HFFc6 (cell line): ENCODE measurements at regions not wholly inside any gene's neighbourhood (a gene's known extent, or its start where the extent isn't known, plus 50 kb on each side); places are given as distances from the start of the nearest gene placed in this dataset.

Source experiments
- DNase-seq: peaks from one replicate; pipeline ENCODE4 v3.0.0-alpha.2; 2018
- H3K27ac Mint-ChIP-seq: 2 replicates; pipeline ENCODE4 v1.8.0; 2020; ENCODE audit warnings: mild to moderate bottlenecking, mixed read lengths
- H3K27me3 Mint-ChIP-seq: 2 replicates; pipeline ENCODE4 v1.8.0; 2021; ENCODE audit warnings: mild to moderate bottlenecking, moderate library complexity, mixed read lengths; ENCODE audit not compliant: insufficient read depth
- H3K36me3 Mint-ChIP-seq: 2 replicates; pipeline ENCODE4 v1.8.0; 2021; ENCODE audit warnings: low read depth, mixed read lengths
- H3K4me1 Mint-ChIP-seq: 2 replicates; pipeline ENCODE4 v1.8.0; 2020; ENCODE audit warnings: low read depth, mixed read lengths
- H3K4me3 Mint-ChIP-seq: 2 replicates; pipeline ENCODE4 v1.8.0; 2020; ENCODE audit warnings: mild to moderate bottlenecking, moderate library complexity, mixed read lengths
- H3K9me3 Mint-ChIP-seq: 2 replicates; pipeline ENCODE4 v1.8.0; 2020; ENCODE audit warnings: mild to moderate bottlenecking, mixed read lengths
- CTCF ChIP-seq: fragments of 200-600 bp; sonication (generic); IDR thresholded peaks from 2 replicates; pipeline ENCODE4 v1.5.0; 2021; ENCODE audit warnings: antibody characterized with exemption, mild to moderate bottlenecking

DNA sequence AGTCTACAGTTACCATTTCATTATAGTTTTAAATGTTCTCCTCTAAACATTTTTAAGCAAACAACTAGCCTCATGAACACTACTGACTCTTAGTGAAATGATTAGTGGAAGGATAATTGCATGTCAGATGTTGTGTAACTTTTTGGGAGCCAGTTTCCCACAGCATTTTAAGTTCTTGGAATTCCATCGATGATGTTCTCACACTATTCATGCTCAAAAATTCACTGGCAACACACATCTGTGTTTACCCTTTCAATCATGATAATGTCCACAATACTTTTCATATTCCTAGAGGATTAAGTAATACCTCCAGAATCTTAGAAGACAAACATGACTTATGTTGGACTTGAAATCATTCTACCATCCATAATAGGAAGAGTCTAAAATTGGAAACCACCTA, 678.1 kb upstream of the ID4 start:
- H3K27me3 Mint-ChIP-seq = no peaks in the 10 kb centered on the region
- H3K4me3 Mint-ChIP-seq = no peak overlapping the region
- DNase-seq = no peak
- H3K27ac Mint-ChIP-seq = no peak overlapping the region
- H3K9me3 Mint-ChIP-seq = peaks cover 37% of the 10 kb centered on the region
- H3K36me3 Mint-ChIP-seq = 0 out of 2 replicates have a peak, but pooled peaks cover 4% of the 10 kb centered on the region
- H3K4me1 Mint-ChIP-seq = no peaks in the 10 kb centered on the region
- no peak for TF ChIP-seq CTCF

DNA sequence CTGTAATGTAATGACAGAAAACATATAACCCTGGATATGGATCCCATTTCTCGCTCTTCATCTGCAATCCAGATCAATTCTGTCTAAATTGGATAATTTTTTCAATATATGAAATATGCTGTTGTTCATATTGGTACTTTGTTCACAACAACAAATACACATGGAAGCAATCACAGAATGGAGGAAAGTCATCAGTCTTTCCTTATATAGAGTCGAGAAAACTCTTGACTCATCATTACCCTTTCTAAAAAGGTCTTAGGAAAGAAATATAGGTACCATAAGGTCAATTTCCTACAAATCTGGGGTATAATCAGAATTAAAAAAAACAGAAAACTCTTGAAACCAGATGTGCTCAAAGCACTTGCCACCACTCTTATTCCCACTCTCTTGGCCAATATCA, 677.6 kb upstream of the ID4 start:
- Mint-ChIP-seq H3K27ac (no peak overlapping the region), H3K9me3 (peaks cover 36% of the 10 kb centered on the region), H3K27me3 (no peaks in the 10 kb centered on the region), H3K4me1 (no peaks in the 10 kb centered on the region), H3K36me3 (no peaks in the 10 kb centered on the region), H3K4me3 (no peak overlapping the region)
- DNase-seq = no peak
- no peak for TF ChIP-seq CTCF

DNA sequence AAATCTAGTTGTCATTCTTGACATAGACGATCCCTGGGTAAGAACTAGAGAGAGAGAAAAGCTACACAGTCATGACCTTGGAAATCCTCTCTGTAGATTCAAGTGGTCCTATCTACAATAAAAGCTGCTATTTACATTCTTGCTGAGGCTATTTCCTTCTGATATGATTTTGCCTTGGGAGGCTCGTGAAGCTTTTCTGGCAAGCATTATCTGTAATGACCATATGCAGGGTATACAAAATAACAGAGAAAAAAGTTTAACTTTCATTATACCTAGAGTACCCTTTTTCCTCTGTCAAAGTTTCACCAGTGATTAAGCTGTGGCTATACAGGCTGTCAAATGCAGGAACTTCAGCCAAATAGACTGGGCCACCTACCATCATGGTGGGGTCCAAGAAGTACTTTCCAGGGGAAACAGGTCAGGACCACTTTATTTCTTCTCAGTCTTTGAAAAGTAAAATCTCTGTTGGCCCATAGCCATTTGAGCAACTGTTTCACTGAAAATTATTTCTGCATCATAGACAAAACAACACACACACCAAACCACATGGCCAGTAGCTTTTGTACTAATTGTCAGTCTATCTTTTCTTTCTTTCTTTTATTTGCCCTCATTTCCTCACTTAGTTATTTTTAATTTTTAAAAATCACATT, 677.0 kb upstream of the ID4 start:
- Mint-ChIP-seq H3K36me3 (no peaks in the 10 kb centered on the region), H3K27me3 (no peaks in the 10 kb centered on the region), H3K4me1 (no peaks in the 10 kb centered on the region), H3K27ac (no peak overlapping the region), H3K4me3 (no peak overlapping the region), H3K9me3 (peaks cover 42% of the 10 kb centered on the region)
- no peak for DNase-seq
- TF ChIP-seq CTCF = no peak

GRCh38 chr6:19167251-19167650, 669.9 kb upstream of the ID4 start:
- no peaks in the 10 kb centered on the region for H3K36me3 Mint-ChIP-seq
- no peak for TF ChIP-seq CTCF
- no peaks in the 10 kb centered on the region for H3K27me3 Mint-ChIP-seq
- H3K4me3 Mint-ChIP-seq = no peak overlapping the region
- peaks cover 40% of the 10 kb centered on the region for H3K9me3 Mint-ChIP-seq
- H3K4me1 Mint-ChIP-seq = no peaks in the 10 kb centered on the region
- H3K27ac Mint-ChIP-seq = no peak overlapping the region
- DNase-seq = no peak

GRCh38 chr6:19169366-19169765, 667.8 kb upstream of the ID4 start:
- DNase-seq = no peak
- Mint-ChIP-seq H3K4me1 (no peaks in the 10 kb centered on the region), H3K36me3 (no peaks in the 10 kb centered on the region), H3K4me3 (no peak overlapping the region), H3K27me3 (no peaks in the 10 kb centered on the region), H3K27ac (no peak overlapping the region), H3K9me3 (peaks cover 45% of the 10 kb centered on the region)
- no peak for TF ChIP-seq CTCF

DNA sequence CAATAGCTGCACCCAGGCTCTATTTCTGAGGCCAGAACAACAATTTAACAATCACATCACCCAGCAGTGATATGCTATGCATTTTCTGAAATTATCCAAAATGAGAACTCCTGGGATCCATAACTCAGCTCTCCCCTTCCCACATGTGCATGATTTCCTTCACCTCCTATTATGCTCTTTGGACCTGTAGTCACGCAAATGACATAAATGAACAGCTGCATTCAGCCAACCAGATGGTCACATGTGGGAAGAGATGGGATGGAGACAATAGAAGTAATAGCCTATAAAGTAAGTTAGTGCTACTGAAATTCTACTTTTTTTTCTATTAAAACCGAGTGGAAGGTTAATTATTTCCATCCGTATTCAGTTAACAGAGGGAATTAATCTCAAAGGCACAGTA, 662.1 kb upstream of the ID4 start:
- no peaks in the 10 kb centered on the region for H3K4me1 Mint-ChIP-seq
- TF ChIP-seq CTCF = no peak
- no peak overlapping the region for H3K4me3 Mint-ChIP-seq
- H3K27me3 Mint-ChIP-seq = no peaks in the 10 kb centered on the region
- no peak overlapping the region for H3K27ac Mint-ChIP-seq
- DNase-seq = no peak
- H3K9me3 Mint-ChIP-seq = peaks cover 52% of the 10 kb centered on the region
- no peaks in the 10 kb centered on the region for H3K36me3 Mint-ChIP-seq
